AG04449 (cell line): ENCODE measurements at regions not wholly inside any gene's neighbourhood (a gene's known extent, or its start where the extent isn't known, plus 50 kb on each side); places are given as distances from the start of the nearest gene placed in this dataset.

Experiments
- CTCF ChIA-PET: fragments of 350-600 bp; formaldehyde crosslinking; extraction: SDS; loops from one replicate; lab custom pipeline; 2021; ENCODE audit warnings: antibody characterized with exemption; lab: Yijun Ruan, JAX
- POLR2A ChIA-PET: fragments of 400-600, 350-600 bp; formaldehyde crosslinking; extraction: SDS; loops from one replicate; lab custom pipeline; 2020; ENCODE audit warnings: antibody characterized with exemption, inconsistent platforms; lab: Yijun Ruan, JAX
- DNase-seq: peaks from one replicate; pipeline ENCODE4 v3.0.0-alpha.2; 2010; ENCODE audit warnings: low read depth, low spot score
- H3K4me3 ChIP-seq: 2 replicates; pipeline ENCODE4 v1.5.1; 2011; ENCODE audit warnings: low read depth, mild to moderate bottlenecking, control low read depth, low read length
- CTCF ChIP-seq: IDR thresholded peaks from one replicate; pipeline ENCODE4 v1.5.1; 2011; ENCODE audit warnings: mild to moderate bottlenecking, moderate library complexity, low read length, control low read depth, inconsistent platforms; ENCODE audit not compliant: insufficient read depth; ENCODE audit errors: missing control alignments

GRCh38 chr7:16998481-16999051 is 116.8 kb upstream of the AGR3 start:
- TF ChIP-seq CTCF, result no peak
- ChIA-PET CTCF (interaction anchor here (1.2 to 3.1 kb wide), 4 partner anchors 9 to 16 kb away, joined by 3 to 12 read pairs (median 4); no protein-coding TSS in a partner anchor), POLR2A (no interaction called here)
- no peak for DNase-seq
- H3K4me3 ChIP-seq, result no peak overlapping the region

GRCh38 chr7:16999541-17000267 is 117.9 kb upstream of the AGR3 start:
- CTCF ChIA-PET, result interaction anchor here (1.0 to 1.9 kb wide), 3 partner anchors 8 to 17 kb away, joined by 3 to 4 read pairs (median 4); no protein-coding TSS in a partner anchor
- POLR2A ChIA-PET, result no interaction called here
- TF ChIP-seq CTCF, result no peak
- H3K4me3 ChIP-seq, result no peak overlapping the region
- DNase-seq, result no peak

- H3K4me3 ChIP-seq, result no peak overlapping the region
- CTCF ChIA-PET, result interaction anchor here (5.1 kb wide), 1 partner anchor 21 kb away, joined by 27 read pairs; no protein-coding TSS in a partner anchor
- no peak for TF ChIP-seq CTCF
- POLR2A ChIA-PET, result no interaction called here
- DNase-seq, result no peak
These were observed 123.5 kb upstream of the AGR3 start for GRCh38 chr7:17005271-17005670.

GRCh38 chr7:17007841-17008240 is 126.1 kb upstream of the AGR3 start:
- no peak for TF ChIP-seq CTCF
- ChIA-PET CTCF (interaction anchor here (1.0 to 5.1 kb wide), 8 partner anchors 9 to 673 kb away, joined by 3 to 27 read pairs (median 4); no protein-coding TSS in a partner anchor), POLR2A (no interaction called here)
- H3K4me3 ChIP-seq, result no peak overlapping the region
- DNase-seq, result no peak

GRCh38 chr7:17009007-17009719 is 127.4 kb upstream of the AGR3 start:
- H3K4me3 ChIP-seq, result no peak overlapping the region
- ChIA-PET CTCF (interaction anchor here (0.7 to 5.1 kb wide), 15 partner anchors 11 to 671 kb away, joined by 3 to 27 read pairs (median 4); no protein-coding TSS in a partner anchor), POLR2A (no interaction called here)
- DNase-seq, result no peak
- no peak for TF ChIP-seq CTCF

GRCh38 chr7:17009933-17010332 is 128.2 kb upstream of the AGR3 start:
- no peak overlapping the region for H3K4me3 ChIP-seq
- ChIA-PET CTCF (interaction anchor here (1.0 to 5.1 kb wide), 8 partner anchors 12 to 637 kb away, joined by 3 to 27 read pairs (median 4); no protein-coding TSS in a partner anchor), POLR2A (no interaction called here)
- DNase-seq, result no peak
- no peak for TF ChIP-seq CTCF
